ENCODE measurements at regions not wholly inside any gene's neighbourhood (a gene's known extent, or its start where the extent isn't known, plus 50 kb on each side); places are given as distances from the start of the nearest gene placed in this dataset.

DNA sequence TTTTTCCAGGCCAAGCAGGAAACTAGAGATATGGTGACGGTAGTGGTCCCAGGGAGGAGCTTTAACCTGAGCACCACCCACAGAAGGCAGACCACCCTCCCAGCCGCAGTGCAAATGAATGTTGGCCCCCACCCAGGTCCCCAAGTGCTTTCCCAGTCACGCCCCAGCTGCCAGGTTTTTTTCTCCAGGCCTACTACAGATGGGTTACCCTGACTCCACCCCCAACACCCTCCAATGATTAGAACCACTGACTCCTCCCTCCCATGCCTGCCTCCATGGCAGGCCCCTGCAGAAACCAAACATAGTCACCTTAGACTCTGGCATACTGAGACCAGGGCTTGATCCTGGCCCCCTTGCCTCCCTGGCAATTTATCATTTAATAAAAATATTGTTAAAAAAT, 58.7 kb upstream of the CHST1 start:
- Histone ChIP-seq H3K4me1 (ENCODE audit: insufficient read depth, low read length) (no peaks in the 10 kb centered on the region), H3K4me3 (ENCODE audit: insufficient read depth, low read length) (no peak overlapping the region), H2AFZ (ENCODE audit: low read length) (no peak overlapping the region), H3K27ac (ENCODE audit: low read depth, low read length) (no peak overlapping the region), H3K27me3 (ENCODE audit: insufficient read depth, low read length) (peaks cover 33% of the 10 kb centered on the region), H3K36me3 (ENCODE audit: insufficient read depth, low read length) (no peaks in the 10 kb centered on the region), H3K79me2 (ENCODE audit: insufficient read depth, low read length) (no peaks in the 10 kb centered on the region), H3K9me3 (ENCODE audit: low read depth, low read length) (no peaks in the 10 kb centered on the region), H3K4me2 (ENCODE audit: insufficient read depth, low read length) (no peak overlapping the region), H4K20me1 (ENCODE audit: insufficient read depth, low read length) (no peaks in the 10 kb centered on the region)
- TF ChIP-seq, protein P1, sequence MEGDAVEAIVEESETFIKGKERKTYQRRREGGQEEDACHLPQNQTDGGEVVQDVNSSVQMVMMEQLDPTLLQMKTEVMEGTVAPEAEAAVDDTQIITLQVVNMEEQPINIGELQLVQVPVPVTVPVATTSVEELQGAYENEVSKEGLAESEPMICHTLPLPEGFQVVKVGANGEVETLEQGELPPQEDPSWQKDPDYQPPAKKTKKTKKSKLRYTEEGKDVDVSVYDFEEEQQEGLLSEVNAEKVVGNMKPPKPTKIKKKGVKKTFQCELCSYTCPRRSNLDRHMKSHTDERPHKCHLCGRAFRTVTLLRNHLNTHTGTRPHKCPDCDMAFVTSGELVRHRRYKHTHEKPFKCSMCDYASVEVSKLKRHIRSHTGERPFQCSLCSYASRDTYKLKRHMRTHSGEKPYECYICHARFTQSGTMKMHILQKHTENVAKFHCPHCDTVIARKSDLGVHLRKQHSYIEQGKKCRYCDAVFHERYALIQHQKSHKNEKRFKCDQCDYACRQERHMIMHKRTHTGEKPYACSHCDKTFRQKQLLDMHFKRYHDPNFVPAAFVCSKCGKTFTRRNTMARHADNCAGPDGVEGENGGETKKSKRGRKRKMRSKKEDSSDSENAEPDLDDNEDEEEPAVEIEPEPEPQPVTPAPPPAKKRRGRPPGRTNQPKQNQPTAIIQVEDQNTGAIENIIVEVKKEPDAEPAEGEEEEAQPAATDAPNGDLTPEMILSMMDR (IDR thresholded peaks at IDR 0.05; ENCODE audit: extremely low read depth, low read depth, low read length), result no peak
- DNase-seq (ENCODE audit: insufficient read length, low spot score, missing footprints), result no peak

DNA sequence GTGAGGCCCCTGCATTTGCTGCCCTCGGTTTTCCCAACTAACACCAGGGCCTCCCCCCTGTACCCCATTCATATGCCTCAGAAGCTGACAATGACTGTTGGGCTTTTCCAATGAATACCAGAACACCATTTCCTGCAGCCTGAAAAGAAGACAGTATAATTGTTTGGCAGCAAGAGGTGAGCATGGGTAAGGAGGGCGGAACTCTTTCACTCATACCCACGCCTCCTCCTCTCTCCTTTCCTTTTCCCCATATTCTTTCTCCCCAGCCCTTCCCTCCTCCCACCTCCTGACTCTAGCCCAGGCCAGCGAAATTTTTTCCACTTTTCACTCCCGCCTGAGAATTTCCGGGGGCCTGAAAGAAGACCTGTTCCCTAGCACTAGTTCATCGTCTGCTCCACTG, 58.0 kb upstream of the CHST1 start:
- Histone ChIP-seq H3K36me3 (ENCODE audit: insufficient read depth, low read length) (no peaks in the 10 kb centered on the region), H3K4me3 (ENCODE audit: insufficient read depth, low read length) (no peak overlapping the region), H3K4me1 (ENCODE audit: insufficient read depth, low read length) (no peaks in the 10 kb centered on the region), H3K27me3 (ENCODE audit: insufficient read depth, low read length) (peaks cover 37% of the 10 kb centered on the region), H3K27ac (ENCODE audit: low read depth, low read length) (no peak overlapping the region), H3K9me3 (ENCODE audit: low read depth, low read length) (no peaks in the 10 kb centered on the region), H3K79me2 (ENCODE audit: insufficient read depth, low read length) (no peaks in the 10 kb centered on the region), H2AFZ (ENCODE audit: low read length) (no peak overlapping the region), H4K20me1 (ENCODE audit: insufficient read depth, low read length) (no peaks in the 10 kb centered on the region), H3K4me2 (ENCODE audit: insufficient read depth, low read length) (no peak overlapping the region)
- DNase-seq (ENCODE audit: insufficient read length, low spot score, missing footprints), result no peak
- TF ChIP-seq, protein P1 (IDR thresholded peaks at IDR 0.05; ENCODE audit: extremely low read depth, low read depth, low read length), result no peak

DNA sequence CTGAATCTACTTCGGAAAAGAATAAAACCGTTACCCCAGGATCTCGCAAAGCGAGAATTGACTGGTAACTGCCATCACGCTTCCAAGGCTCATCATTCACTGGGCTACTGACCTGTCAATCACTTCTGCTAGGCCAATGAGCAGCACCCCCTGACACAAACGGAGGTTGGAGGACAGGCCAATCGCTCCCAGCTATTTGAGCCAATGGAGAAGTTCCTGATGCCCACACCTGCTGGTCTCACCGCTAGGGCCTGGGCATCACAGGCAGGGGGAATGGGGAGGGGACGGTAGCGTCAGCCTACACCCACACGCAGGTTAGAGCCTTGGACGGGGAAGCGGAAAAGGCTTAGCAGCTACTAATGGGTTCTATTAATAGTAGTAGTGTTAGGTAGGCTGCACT, 56.7 kb upstream of the CHST1 start:
- no peak overlapping the region for H3K4me2 ChIP-seq (ENCODE audit: insufficient read depth, low read length)
- H3K27me3 ChIP-seq (ENCODE audit: insufficient read depth, low read length), result peaks cover 31% of the 10 kb centered on the region
- no peak overlapping the region for H3K27ac ChIP-seq (ENCODE audit: low read depth, low read length)
- H3K36me3 ChIP-seq (ENCODE audit: insufficient read depth, low read length), result no peaks in the 10 kb centered on the region
- H2AFZ ChIP-seq (ENCODE audit: low read length), result no peak overlapping the region
- TF ChIP-seq, protein P1 (IDR thresholded peaks at IDR 0.05; ENCODE audit: extremely low read depth, low read depth, low read length), result no peak
- H3K79me2 ChIP-seq (ENCODE audit: insufficient read depth, low read length), result no peaks in the 10 kb centered on the region
- DNase-seq (ENCODE audit: insufficient read length, low spot score, missing footprints), result no peak
- H3K4me3 ChIP-seq (ENCODE audit: insufficient read depth, low read length), result no peak overlapping the region
- H3K4me1 ChIP-seq (ENCODE audit: insufficient read depth, low read length), result no peaks in the 10 kb centered on the region
- H3K9me3 ChIP-seq (ENCODE audit: low read depth, low read length), result no peaks in the 10 kb centered on the region
- no peaks in the 10 kb centered on the region for H4K20me1 ChIP-seq (ENCODE audit: insufficient read depth, low read length)

DNA sequence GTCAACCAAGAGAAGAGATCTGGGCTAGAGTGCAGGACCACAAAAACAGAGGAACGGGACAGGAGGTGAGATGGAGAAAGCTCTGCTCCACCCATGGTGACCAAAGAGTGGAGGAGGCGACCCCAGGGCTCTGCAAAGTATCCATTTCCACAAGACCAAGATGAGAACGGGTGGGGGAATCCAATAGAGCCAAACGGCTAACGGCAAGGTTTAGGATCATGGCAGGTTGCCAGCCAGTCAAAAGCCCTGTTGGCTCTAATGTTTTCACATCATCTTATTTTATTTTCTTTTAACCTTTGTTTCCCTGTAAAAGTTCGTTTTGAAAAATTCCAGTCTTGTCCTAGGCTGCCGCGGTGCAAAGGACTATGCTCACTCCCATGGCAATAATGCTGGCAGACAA, 52.1 kb upstream of the CHST1 start:
- no peak overlapping the region for H3K4me3 ChIP-seq (ENCODE audit: insufficient read depth, low read length)
- H3K4me1 ChIP-seq (ENCODE audit: insufficient read depth, low read length), result no peaks in the 10 kb centered on the region
- H3K4me2 ChIP-seq (ENCODE audit: insufficient read depth, low read length), result no peak overlapping the region
- TF ChIP-seq, protein P1 (IDR thresholded peaks at IDR 0.05; ENCODE audit: extremely low read depth, low read depth, low read length), result no peak
- DNase-seq (ENCODE audit: insufficient read length, low spot score, missing footprints), result no peak
- H3K9me3 ChIP-seq (ENCODE audit: low read depth, low read length), result no peaks in the 10 kb centered on the region
- no peaks in the 10 kb centered on the region for H3K79me2 ChIP-seq (ENCODE audit: insufficient read depth, low read length)
- H3K27me3 ChIP-seq (ENCODE audit: insufficient read depth, low read length), result peaks cover 16% of the 10 kb centered on the region
- no peak overlapping the region for H3K27ac ChIP-seq (ENCODE audit: low read depth, low read length)
- no peaks in the 10 kb centered on the region for H4K20me1 ChIP-seq (ENCODE audit: insufficient read depth, low read length)
- H3K36me3 ChIP-seq (ENCODE audit: insufficient read depth, low read length), result no peaks in the 10 kb centered on the region
- H2AFZ ChIP-seq (ENCODE audit: low read length), result no peak overlapping the region

Measured in osteoblast (primary cell).